SJCRH30 (cell line): ENCODE measurements at regions not wholly inside any gene's neighbourhood (a gene's known extent, or its start where the extent isn't known, plus 50 kb on each side); places are given as distances from the start of the nearest gene placed in this dataset.

ENCODE experiments used
- DNase-seq, 2 experiments: peaks; one replicate each; pipeline ENCODE4 v3.0.0-alpha.2; 2015 to 2020
- H3K27ac ChIP-seq: fragments of 250-450 bp; sonication (Bioruptor Pico); 2 replicates; pipeline ENCODE4 v1.5.1; 2020; ENCODE audit warnings: mild to moderate bottlenecking, moderate library complexity
- H3K27me3 ChIP-seq: fragments of 250-450 bp; sonication (Bioruptor Pico); 2 replicates; pipeline ENCODE4 v1.5.1; 2020; ENCODE audit warnings: mild to moderate bottlenecking, moderate library complexity
- H3K36me3 ChIP-seq: fragments of 250-450 bp; sonication (Bioruptor Pico); 2 replicates; pipeline ENCODE4 v1.5.1; 2020; ENCODE audit warnings: mild to moderate bottlenecking, moderate library complexity
- H3K4me1 ChIP-seq: fragments of 250-450 bp; sonication (Bioruptor Pico); 2 replicates; pipeline ENCODE4 v1.5.1; 2020; ENCODE audit warnings: mild to moderate bottlenecking, moderate library complexity
- H3K4me3 ChIP-seq: fragments of 250-450 bp; sonication (Bioruptor Pico); 2 replicates; pipeline ENCODE4 v1.5.1; 2020; ENCODE audit warnings: mild to moderate bottlenecking, moderate library complexity
- H3K9me3 ChIP-seq: fragments of 250-450 bp; sonication (Bioruptor Pico); replicated peaks from 2 replicates; pipeline ENCODE4 v1.5.1; 2020; ENCODE audit warnings: mild to moderate bottlenecking, moderate library complexity

GRCh38 chr18:51287818-51288508, 90.5 kb upstream of the MEX3C start:
- DNase-seq, result no peak
- Histone ChIP-seq H3K9me3 (no peaks in the 10 kb centered on the region; the same call in 1 of the 2 replicates), H3K4me3 (no peak overlapping the region), H3K27me3 (no peaks in the 10 kb centered on the region), H3K27ac (no peak overlapping the region), H3K4me1 (no peaks in the 10 kb centered on the region), H3K36me3 (no peaks in the 10 kb centered on the region)

DNA sequence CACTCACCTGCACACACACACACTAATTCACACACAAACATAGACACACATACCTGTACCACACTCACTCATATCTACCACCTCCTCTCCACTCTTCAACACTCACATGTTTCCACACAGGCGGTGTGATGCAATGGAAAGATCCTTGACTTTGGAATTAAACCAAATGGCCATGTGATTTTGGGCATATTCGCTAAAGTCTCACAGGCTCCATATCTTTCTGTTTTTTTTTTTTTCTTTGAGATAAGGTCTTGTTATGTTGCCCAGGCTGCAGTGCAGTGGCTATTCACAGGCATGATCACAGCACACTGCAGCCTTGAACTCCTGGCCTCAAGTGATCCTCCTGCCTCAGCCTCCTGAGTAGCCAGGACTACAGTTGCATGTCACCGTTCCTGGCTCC, 91.1 kb upstream of the MEX3C start:
- no peaks in the 10 kb centered on the region; the same call in 1 of the 2 replicates for H3K9me3 ChIP-seq
- no peaks in the 10 kb centered on the region for H3K4me1 ChIP-seq
- no peaks in the 10 kb centered on the region for H3K27me3 ChIP-seq
- no peaks in the 10 kb centered on the region for H3K36me3 ChIP-seq
- H3K27ac ChIP-seq, result no peak overlapping the region
- H3K4me3 ChIP-seq, result no peak overlapping the region
- no peak for DNase-seq

- Histone ChIP-seq H3K4me1 (no peaks in the 10 kb centered on the region), H3K27me3 (no peaks in the 10 kb centered on the region), H3K27ac (no peak overlapping the region), H3K4me3 (no peak overlapping the region), H3K36me3 (no peaks in the 10 kb centered on the region), H3K9me3 (no peaks in the 10 kb centered on the region; the same call in 1 of the 2 replicates)
- no peak for DNase-seq
Measured at GRCh38 chr18:51290860-51291259, 93.4 kb upstream of the MEX3C start.

- Histone ChIP-seq H3K27ac (no peak overlapping the region), H3K4me3 (no peak overlapping the region), H3K36me3 (no peaks in the 10 kb centered on the region), H3K9me3 (no peaks in the 10 kb centered on the region), H3K27me3 (no peaks in the 10 kb centered on the region), H3K4me1 (no peaks in the 10 kb centered on the region)
- no peak for DNase-seq
Measured at GRCh38 chr18:51300912-51301311, 103.4 kb upstream of the MEX3C start.

GRCh38 chr18:51301376-51301775, 103.9 kb upstream of the MEX3C start:
- H3K9me3 ChIP-seq, result no peaks in the 10 kb centered on the region
- DNase-seq, result no peak
- H3K36me3 ChIP-seq, result no peaks in the 10 kb centered on the region
- H3K27ac ChIP-seq, result no peak overlapping the region
- no peaks in the 10 kb centered on the region for H3K27me3 ChIP-seq
- no peaks in the 10 kb centered on the region for H3K4me1 ChIP-seq
- H3K4me3 ChIP-seq, result no peak overlapping the region

DNA sequence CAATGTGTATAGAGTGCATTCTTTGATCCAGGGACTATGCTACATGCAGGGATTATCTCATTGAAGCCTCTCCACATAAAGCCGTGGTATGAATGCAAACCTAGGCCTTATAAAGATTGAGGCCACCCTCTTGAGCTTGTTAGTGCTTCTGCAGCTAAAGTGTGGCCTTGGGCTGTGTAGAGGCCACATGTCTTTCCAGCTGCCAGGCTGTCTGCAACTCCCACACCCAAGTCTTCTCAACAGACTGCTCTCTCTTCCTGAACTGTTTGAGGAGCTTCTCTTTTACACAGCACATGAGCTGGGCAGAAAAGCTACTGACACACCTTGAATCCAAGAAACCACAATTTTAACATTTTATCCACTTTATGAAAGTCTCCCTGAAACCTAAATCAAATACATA, 119.2 kb upstream of the MEX3C start:
- H3K36me3 ChIP-seq, result no peaks in the 10 kb centered on the region
- H3K27ac ChIP-seq, result no peak overlapping the region
- no peak for DNase-seq
- no peaks in the 10 kb centered on the region for H3K9me3 ChIP-seq
- no peaks in the 10 kb centered on the region for H3K27me3 ChIP-seq
- H3K4me3 ChIP-seq, result no peak overlapping the region
- H3K4me1 ChIP-seq, result peaks cover 2% of the 10 kb centered on the region; the same call in 1 of the 2 replicates

GRCh38 chr18:51321696-51322095, 124.2 kb upstream of the MEX3C start:
- no peak for DNase-seq
- no peaks in the 10 kb centered on the region for H3K27me3 ChIP-seq
- no peak overlapping the region for H3K4me3 ChIP-seq
- no peak overlapping the region for H3K27ac ChIP-seq
- peaks cover 2% of the 10 kb centered on the region; the same call in 1 of the 2 replicates for H3K4me1 ChIP-seq
- H3K36me3 ChIP-seq, result no peaks in the 10 kb centered on the region
- no peaks in the 10 kb centered on the region for H3K9me3 ChIP-seq

DNA sequence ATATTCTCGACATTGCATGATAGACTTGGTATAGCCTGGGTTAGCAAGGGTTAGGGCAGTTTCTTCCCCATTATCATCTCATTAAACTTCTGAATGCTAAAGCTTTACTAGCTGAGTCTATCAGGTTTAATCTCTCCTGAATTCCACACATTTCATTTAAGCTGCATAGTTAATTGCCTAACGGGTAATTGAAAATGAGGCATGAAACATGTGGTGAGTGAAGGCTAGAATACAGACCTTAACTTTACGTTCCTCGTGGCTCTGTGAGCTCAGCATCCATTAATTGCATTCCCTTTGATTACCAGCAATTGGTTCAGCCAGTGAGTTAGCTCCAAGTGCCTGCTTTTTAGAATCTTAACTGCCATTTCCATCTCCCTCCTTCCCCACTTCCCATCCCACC, 126.5 kb upstream of the MEX3C start:
- no peak overlapping the region for H3K27ac ChIP-seq

DNA sequence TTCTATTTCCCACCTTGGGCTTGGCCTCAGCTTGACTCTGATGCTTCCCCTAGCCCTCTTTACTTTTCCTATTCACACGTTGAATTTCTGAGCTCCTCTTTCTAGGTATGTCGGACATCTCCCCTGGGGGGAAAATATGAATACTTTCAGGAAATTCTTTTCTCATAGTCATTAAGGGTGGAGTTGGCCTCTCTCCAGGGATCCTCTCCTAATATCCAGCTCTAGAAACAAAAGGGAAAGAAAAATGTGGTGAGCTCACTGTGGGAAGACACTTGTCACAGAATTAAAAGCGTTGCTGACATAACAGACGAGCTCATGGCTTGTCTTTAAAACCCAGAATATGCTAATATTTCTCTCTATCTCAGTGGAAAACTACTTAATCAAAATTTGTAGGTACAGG, 132.7 kb upstream of the MEX3C start:
- Histone ChIP-seq H3K9me3 (no peaks in the 10 kb centered on the region), H3K4me1 (peaks cover 14% of the 10 kb centered on the region), H3K36me3 (no peaks in the 10 kb centered on the region), H3K27ac (no peak overlapping the region), H3K27me3 (no peaks in the 10 kb centered on the region), H3K4me3 (no peak overlapping the region)
- DNase-seq, result peak; percentile 20 to 23

More for the DNA sequence above, 126.5 kb upstream of the MEX3C start:
- Histone ChIP-seq H3K4me1 (peaks cover 2% of the 10 kb centered on the region; the same call in 1 of the 2 replicates), H3K4me3 (no peak overlapping the region), H3K9me3 (no peaks in the 10 kb centered on the region), H3K27me3 (no peaks in the 10 kb centered on the region), H3K36me3 (no peaks in the 10 kb centered on the region)
- DNase-seq, result no peak

- Histone ChIP-seq H3K4me1 (peaks cover 14% of the 10 kb centered on the region), H3K4me3 (no peak overlapping the region), H3K27me3 (no peaks in the 10 kb centered on the region), H3K27ac (no peak overlapping the region), H3K36me3 (no peaks in the 10 kb centered on the region), H3K9me3 (no peaks in the 10 kb centered on the region)
- no peak for DNase-seq
Measured at GRCh38 chr18:51330739-51331138, 133.3 kb upstream of the MEX3C start.

DNA sequence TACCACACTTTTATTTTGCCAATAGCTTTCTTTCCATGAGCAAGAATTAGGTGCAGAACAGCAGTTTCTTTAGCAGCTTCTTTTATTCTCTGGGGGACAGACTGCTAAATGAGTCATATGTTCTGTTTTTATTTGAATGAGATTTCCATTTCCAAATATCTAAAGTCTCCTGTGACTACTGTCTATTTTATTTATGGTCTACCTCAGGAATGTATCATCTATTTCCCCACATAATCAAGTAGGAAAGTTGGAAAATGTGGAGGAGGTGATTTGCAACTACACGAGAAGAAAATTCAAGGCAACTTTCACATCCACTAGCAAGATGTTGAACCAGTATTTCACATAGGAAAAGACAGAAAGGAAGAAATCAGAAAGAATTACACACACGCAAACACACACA, 139.9 kb upstream of the MEX3C start:
- no peaks in the 10 kb centered on the region for H3K27me3 ChIP-seq
- no peak overlapping the region for H3K27ac ChIP-seq
- no peak for DNase-seq
- no peaks in the 10 kb centered on the region for H3K9me3 ChIP-seq
- H3K4me3 ChIP-seq, result no peak overlapping the region
- no peaks in the 10 kb centered on the region for H3K4me1 ChIP-seq
- no peaks in the 10 kb centered on the region for H3K36me3 ChIP-seq

DNA sequence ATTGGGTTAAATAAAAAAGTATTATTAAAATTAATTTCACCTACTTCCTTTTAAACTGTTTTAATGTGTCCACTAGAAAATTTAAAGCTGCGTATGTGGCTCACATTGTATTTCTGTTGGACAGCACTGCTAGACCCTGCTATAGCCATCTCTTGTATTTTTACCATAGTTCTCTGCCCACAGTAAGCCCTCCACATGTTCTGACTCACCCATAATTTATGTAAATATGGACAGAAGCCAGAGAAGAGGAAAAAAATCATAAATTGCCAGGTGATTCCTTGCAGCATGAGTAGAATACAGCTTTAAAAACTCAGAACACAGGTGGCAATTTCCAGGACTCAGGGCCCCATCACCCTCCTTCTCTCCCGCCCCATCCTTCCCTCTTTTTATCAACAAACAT, 142.4 kb upstream of the MEX3C start:
- H3K36me3 ChIP-seq, result no peaks in the 10 kb centered on the region
- H3K4me1 ChIP-seq, result no peaks in the 10 kb centered on the region
- DNase-seq, result no peak
- no peak overlapping the region for H3K4me3 ChIP-seq
- no peaks in the 10 kb centered on the region for H3K27me3 ChIP-seq
- no peaks in the 10 kb centered on the region for H3K9me3 ChIP-seq
- no peak overlapping the region for H3K27ac ChIP-seq

DNA sequence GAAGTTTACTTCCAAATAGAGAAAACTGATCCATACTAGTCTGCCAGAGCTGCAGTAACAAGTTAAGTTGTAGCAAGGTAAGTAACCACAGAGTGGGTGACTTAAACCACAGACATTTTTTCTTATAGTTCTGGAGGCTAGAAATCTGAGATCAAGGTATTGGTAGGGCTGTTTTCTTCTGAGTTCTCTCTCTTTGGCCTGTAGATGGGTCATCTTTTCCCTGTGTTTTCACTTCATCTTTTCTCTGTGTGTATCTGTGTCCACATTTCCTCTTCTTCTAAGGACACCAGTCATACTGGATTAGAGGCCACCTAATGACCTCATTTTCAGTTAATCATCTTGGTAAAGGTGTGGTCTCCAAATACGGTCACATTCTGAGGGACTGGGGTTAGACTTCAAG, 142.9 kb upstream of the MEX3C start:
- H3K4me1 ChIP-seq, result no peaks in the 10 kb centered on the region
- H3K36me3 ChIP-seq, result no peaks in the 10 kb centered on the region
- H3K27me3 ChIP-seq, result no peaks in the 10 kb centered on the region
- no peak overlapping the region for H3K27ac ChIP-seq
- H3K9me3 ChIP-seq, result no peaks in the 10 kb centered on the region
- H3K4me3 ChIP-seq, result no peak overlapping the region
- DNase-seq, result no peak

- Histone ChIP-seq H3K27me3 (no peaks in the 10 kb centered on the region), H3K4me1 (no peaks in the 10 kb centered on the region), H3K4me3 (no peak overlapping the region), H3K27ac (no peak overlapping the region), H3K9me3 (no peaks in the 10 kb centered on the region), H3K36me3 (no peaks in the 10 kb centered on the region)
- no peak for DNase-seq
Measured at GRCh38 chr18:51342815-51343214, 145.3 kb upstream of the MEX3C start.

DNA sequence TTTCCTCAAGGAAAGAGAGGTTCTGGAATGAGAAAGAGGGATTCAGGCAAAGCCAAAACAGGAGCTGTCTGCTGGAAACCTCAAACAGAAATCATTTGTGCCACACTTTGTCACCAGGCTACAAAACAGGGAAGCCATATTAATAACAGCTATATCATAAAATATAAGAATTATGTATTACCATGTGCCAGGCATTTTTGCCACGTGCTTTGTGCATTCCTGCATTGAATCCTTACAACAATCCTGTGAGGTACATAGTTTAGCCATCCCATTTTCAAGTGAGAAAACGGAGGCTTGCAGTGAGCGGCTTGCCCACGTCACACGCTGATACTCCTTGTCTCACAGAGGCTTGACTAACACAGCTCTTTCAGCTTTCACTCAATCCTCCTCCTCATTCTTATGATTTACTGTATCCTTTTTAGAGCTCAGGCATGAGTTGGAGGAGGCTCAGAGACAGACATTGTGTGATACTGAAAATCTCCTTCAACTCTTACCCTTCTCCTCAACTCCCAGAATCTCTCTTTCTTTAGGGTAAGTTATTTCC, 148.4 kb upstream of the MEX3C start:
- Histone ChIP-seq H3K9me3 (no peaks in the 10 kb centered on the region), H3K27ac (no peak overlapping the region), H3K27me3 (no peaks in the 10 kb centered on the region), H3K36me3 (no peaks in the 10 kb centered on the region), H3K4me1 (peaks cover 3% of the 10 kb centered on the region; the same call in 1 of the 2 replicates), H3K4me3 (no peak overlapping the region)
- DNase-seq, result no peak

DNA sequence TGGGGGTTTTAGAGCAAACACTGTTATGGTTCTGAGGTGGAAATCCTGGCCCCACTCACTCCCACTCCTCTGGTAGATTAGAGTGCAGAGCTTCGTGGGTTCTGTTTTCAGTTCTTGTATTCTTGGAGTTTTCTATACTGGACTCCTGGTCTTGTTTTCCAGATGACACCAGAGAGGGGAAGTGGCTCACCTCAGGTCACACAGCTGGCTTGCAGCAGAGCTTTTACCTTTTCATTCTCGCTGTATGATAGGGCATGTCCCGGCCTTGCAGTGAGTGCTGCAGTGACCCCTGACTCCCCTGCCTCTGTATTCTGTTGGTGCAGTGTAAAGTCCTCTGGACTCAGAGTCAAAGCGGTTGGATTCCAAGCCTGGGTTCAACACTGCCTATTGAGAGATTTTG, 148.9 kb upstream of the MEX3C start:
- Histone ChIP-seq H3K36me3 (no peaks in the 10 kb centered on the region), H3K4me1 (peaks cover 3% of the 10 kb centered on the region; the same call in 1 of the 2 replicates), H3K27me3 (no peaks in the 10 kb centered on the region), H3K4me3 (no peak overlapping the region), H3K9me3 (no peaks in the 10 kb centered on the region), H3K27ac (no peak overlapping the region)
- DNase-seq, result no peak
